Skeletal muscle cell (primary cell): ENCODE measurements at regions not wholly inside any gene's neighbourhood (a gene's known extent, or its start where the extent isn't known, plus 50 kb on each side); places are given as distances from the start of the nearest gene placed in this dataset.

ENCODE experiments used
- DNase-seq: peaks from one replicate; pipeline ENCODE4 v3.0.0-alpha.2; 2010; ENCODE audit warnings: low read depth
- H3K4me3 ChIP-seq: 2 replicates; pipeline ENCODE4 v1.5.1; 2011; ENCODE audit warnings: low read depth, mild to moderate bottlenecking, control low read depth, low read length, moderate library complexity

GRCh38 chr11:119899997-119900396 lies 171.0 kb upstream of the NECTIN1 start:
- H3K4me3 ChIP-seq, result no peak overlapping the region
- no peak for DNase-seq

DNA sequence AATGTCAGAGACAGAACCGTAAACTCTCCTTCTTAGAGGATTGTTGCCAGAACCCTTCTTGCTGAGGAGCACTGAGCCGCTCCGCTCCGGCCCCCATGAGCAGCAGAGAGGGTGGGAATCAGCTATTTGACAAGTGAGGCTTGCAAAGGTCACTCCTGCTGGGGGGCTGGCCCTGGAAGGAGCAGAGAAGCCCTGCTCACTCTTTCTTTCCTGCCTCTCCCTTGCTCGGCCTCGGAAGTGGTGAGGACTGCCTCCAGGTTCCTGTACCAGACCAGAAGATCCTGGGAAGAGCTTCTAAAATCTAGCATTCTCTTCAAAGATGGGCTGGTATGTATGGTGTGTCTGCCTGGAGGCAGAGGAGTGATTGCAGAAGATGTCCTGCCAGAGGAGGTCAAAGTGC lies 168.6 kb upstream of the NECTIN1 start:
- no peak overlapping the region for H3K4me3 ChIP-seq
- DNase-seq, result no peak

GRCh38 chr11:119897046-119897440 lies 168.0 kb upstream of the NECTIN1 start:
- no peak for DNase-seq
- H3K4me3 ChIP-seq, result no peak overlapping the region

GRCh38 chr11:119896387-119897045 lies 167.5 kb upstream of the NECTIN1 start:
- DNase-seq, result no peak
- no peak overlapping the region for H3K4me3 ChIP-seq

DNA sequence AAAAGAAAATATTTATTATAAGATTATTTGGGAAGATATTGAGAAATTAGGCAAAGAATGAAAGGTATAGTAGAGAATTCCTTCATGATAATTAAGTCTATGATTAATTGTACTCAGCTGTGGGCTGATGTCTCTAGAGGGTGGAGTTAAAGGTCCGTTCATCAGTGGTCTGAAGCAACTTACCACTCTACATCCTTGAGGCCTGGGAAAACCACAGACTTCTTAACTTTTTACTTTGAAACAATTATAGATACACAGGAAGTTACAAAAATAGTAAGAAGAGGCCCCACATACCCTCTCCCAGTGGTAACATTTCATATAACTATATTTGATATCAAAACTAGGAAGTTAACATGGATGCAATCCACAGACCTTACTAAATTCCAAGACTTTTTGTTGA lies 167.0 kb upstream of the NECTIN1 start:
- H3K4me3 ChIP-seq, result no peak overlapping the region
- no peak for DNase-seq

DNA sequence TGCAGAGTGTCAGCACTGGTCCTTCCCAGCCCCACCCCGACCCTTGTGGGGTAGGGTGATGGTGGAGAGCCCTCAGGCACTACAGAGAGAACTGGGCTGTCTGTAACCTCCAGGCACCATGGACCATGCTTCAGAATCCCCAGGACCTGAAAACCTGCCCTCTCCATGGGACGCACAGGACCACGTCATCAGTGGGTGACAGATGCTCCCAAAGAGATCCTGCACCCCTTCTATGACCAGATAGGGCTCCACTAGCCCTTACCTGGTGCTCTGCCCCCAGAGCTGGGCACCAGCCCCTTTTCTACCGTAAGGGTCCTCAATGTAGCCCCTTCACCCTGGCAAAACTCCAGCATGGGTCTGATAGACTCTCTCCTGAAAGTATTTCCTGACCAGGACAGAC lies 165.9 kb upstream of the NECTIN1 start:
- no peak overlapping the region for H3K4me3 ChIP-seq
- no peak for DNase-seq

DNA sequence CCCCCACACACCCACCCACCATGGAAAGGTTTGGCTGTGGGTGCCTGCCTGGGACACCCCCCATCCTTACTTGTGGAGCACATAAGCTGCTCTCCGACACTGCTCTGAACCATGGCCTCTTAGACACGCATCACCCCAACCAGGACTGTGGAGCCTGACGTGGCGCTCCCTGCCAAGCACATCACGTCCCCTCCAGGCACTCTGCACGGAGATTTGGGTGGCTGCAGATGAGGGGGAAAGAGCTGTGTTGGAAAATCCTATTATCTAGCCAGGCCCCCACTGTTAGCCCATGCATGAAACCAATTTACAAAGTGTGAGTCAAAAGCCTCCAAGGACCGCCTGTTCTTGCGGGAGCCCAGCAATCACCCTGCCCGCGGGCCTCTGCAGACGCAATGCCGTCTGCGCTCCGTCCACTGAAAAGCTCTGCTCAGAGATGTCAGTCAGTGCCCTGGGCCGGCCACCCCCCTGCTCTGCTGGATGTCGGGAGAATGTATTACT lies 163.4 kb upstream of the NECTIN1 start:
- DNase-seq, result no peak
- H3K4me3 ChIP-seq, result no peak overlapping the region

GRCh38 chr11:119891055-119891768 lies 162.2 kb upstream of the NECTIN1 start:
- DNase-seq, result no peak

DNA sequence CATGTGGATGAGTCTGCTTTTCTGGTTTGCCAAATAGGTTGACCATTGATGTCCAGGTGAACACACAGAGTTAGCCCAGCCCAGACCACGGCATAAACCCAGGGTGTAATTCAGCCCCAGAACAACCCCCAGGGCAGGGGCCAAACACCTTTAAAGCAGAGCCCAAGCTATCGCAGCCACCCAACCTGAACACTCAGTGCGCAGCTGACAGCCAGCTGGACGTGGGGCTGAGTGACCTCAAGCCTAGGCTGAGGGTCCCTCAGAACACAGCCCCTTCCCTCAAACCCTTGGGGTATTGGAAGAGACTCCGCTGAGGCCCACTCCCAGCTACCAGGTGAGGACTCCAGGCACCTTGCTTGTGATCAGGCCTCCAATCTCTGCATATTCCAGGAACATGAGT lies 161.5 kb upstream of the NECTIN1 start:
- H3K4me3 ChIP-seq, result no peak overlapping the region
- DNase-seq, result no peak

More at GRCh38 chr11:119891055-119891768, 162.2 kb upstream of the NECTIN1 start:
- H3K4me3 ChIP-seq, result no peak overlapping the region

GRCh38 chr11:119889728-119890280 lies 160.8 kb upstream of the NECTIN1 start:
- no peak overlapping the region for H3K4me3 ChIP-seq
- DNase-seq, result no peak

- H3K4me3 ChIP-seq, result no peak overlapping the region
- no peak for DNase-seq
Measured at GRCh38 chr11:119889111-119889510, 160.1 kb upstream of the NECTIN1 start.

- no peak for DNase-seq
- H3K4me3 ChIP-seq, result no peak overlapping the region
Measured at GRCh38 chr11:119888119-119888518, 159.1 kb upstream of the NECTIN1 start.

- no peak overlapping the region for H3K4me3 ChIP-seq
- DNase-seq, result no peak
Measured at GRCh38 chr11:119886667-119887230, 157.7 kb upstream of the NECTIN1 start.

DNA sequence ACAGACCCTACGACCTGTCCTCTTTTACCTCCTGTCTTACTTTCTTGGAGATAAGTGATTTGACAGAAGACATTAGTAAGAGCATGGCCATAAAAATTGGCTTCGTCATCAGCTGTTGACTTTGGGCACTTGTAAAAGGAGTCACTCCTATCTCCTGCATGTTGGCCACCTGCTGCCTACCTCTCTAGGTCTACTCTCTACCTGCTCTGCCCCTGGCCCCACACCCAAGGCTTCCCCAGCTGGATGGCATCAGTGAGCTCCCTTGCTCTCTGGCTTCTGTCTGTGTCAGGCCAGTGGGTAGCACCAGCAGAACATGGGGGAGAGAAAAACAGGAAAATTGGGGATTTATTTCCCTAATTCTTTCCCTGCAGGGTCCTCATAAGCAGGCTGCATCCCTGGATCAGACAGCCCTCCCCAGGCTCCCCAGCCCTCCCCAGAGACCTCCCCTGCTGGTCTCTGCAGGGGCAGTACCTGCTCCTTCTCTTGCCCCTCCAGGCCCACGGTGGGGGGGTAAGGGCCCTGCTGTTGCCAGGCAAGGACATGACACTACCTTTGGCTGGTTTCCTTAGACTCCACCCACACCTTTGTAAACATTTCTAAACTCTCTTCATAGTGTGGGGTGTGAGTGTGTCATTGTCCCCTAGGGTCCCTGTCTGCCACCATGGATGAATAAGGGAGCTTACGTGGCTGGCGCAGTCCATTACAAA lies 157.0 kb upstream of the NECTIN1 start:
- no peak for DNase-seq
- no peak overlapping the region for H3K4me3 ChIP-seq

DNA sequence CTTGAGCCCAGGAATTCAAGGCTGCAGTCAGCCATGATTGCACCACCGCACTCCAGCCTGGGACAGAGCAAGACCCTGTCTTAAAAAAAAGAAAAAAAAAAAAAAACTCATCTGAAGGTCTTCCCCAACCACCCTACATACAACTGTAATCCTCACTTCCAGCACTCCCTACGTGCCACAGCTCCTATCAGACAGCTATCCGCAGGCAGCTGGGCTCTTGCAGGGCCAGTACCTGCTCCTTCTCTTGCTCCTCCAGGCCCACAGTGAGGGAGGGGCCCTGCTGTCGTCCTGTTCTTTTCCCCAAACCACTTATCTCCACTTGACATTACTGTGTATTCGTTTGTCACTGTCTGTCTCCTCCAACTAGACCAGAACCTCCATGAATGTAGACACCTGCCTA lies 156.1 kb upstream of the NECTIN1 start:
- no peak overlapping the region for H3K4me3 ChIP-seq
- no peak for DNase-seq

DNA sequence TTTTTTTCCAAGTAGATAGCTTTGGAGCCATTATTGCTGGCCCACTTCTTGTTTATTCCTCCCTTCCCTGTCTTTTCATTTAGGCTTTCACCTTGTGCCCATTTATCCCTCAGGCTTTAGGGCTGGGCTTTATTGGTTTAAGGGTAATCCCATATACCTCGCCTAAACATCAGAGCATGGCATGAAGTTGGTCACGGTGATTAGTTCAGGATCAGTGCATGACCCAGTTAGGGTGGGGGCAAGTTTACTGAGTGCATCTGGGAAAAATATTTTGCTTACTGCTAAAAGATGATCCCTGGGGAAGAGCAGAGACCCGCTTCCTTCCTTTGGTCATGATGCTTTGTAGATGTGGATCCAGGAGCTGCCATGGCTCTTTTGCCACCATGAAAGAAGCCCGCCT lies 153.3 kb upstream of the NECTIN1 start:
- no peak for DNase-seq
- H3K4me3 ChIP-seq, result no peak overlapping the region

DNA sequence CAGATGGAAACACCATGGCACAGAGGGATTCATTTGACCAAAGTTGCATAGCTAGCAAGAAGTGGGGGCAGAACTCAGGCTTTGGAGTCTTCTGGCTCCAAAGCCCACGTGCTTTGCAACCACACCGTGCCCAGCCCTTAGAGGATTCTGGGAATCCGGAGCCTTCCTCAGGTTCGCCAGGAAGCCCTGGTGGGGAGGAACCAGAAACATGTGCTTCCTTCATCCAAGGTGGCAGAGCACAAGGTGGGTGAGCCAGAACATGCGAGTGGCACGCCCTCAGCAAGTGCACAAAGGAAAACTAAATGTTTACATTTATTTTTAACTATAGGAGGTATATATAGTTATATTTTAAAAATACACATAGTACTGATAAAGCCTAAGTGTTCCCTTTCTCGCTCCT lies 151.9 kb upstream of the NECTIN1 start:
- H3K4me3 ChIP-seq, result no peak overlapping the region
- DNase-seq, result no peak

DNA sequence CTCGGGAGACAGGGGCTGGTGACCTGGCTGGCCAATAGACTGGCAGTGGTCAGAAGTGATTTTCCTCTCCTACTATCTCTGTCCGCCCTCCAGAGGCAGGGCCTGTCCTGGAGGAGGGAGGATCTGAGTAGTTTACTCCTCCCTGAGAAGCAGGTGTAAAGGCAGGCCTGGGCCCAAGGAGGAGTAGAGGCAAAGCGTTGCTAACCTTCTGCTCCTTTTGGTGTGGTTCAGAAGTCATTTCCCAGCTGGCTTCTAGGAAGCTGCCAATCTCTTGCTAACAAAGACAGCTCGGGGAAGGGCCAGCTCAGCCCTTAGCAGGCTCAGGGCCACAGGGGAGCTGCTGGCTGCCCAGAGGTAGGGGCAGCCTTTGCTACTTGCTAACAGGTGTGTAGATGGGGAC lies 151.1 kb upstream of the NECTIN1 start:
- no peak for DNase-seq
- H3K4me3 ChIP-seq, result no peak overlapping the region

- no peak for DNase-seq
- H3K4me3 ChIP-seq, result no peak overlapping the region
Measured at GRCh38 chr11:119878990-119879389, 150.0 kb upstream of the NECTIN1 start.

- no peak for DNase-seq
- no peak overlapping the region for H3K4me3 ChIP-seq
Measured at GRCh38 chr11:119876841-119877240, 147.8 kb upstream of the NECTIN1 start.
